Prostate gland (tissue), 2 donors: ENCODE measurements at regions not wholly inside any gene's neighbourhood (a gene's known extent, or its start where the extent isn't known, plus 50 kb on each side); places are given as distances from the start of the nearest gene placed in this dataset.

Experiments
- DNase-seq: peaks from one replicate; pipeline ENCODE4 v3.0.0-alpha.2; 2019; ENCODE audit warnings: low spot score
- H3K27ac ChIP-seq, 2 donors: fragments of 200-600 bp; sonication (generic); 2 replicates each; pipeline ENCODE4 v1.5.1; 2017 to 2019
- H3K27me3 ChIP-seq: fragments of 200-600 bp; sonication (generic); replicated peaks from 2 replicates; pipeline ENCODE4 v1.5.1; 2019; ENCODE audit not compliant: insufficient read depth
- H3K36me3 ChIP-seq, 2 donors: fragments of 200-600 bp; sonication (generic); 1 replicate in 1 of 2; 2 replicates in 1 of 2; pipeline versions ENCODE4 v1.5.1 to v1.8.1; 2017 to 2019
- H3K4me1 ChIP-seq: fragments of 200-600 bp; sonication (generic); replicated peaks from 2 replicates; pipeline ENCODE4 v1.5.1; 2019
- H3K4me3 ChIP-seq, 2 donors: fragments of 200-600 bp; sonication (generic); 2 replicates each; pipeline ENCODE4 v1.5.1; 2017 to 2019
- H3K9me3 ChIP-seq: fragments of 200-600 bp; sonication (generic); 2 replicates; pipeline ENCODE4 v1.5.1; 2017
- POLR2A ChIP-seq: fragments of 450-650 bp; IDR thresholded peaks from one replicate; pipeline ENCODE4 v1.6.1; 2016; ENCODE audit warnings: antibody characterized with exemption, mild to moderate bottlenecking
- POLR2AphosphoS5 ChIP-seq: sonication (generic); formaldehyde crosslinking; IDR thresholded peaks from one replicate; pipeline ENCODE4 v1.6.1; 2017; ENCODE audit warnings: antibody characterized with exemption
- WGBS: methylation state at CpG from one replicate; pipeline ENCODE4 v1.1.5; 2018; 5-methylcytosine and 5-hydroxymethylcytosine counted together
- intact Hi-C: fragments of 100-400 bp; cut with DNase I; formaldehyde crosslinking; loops from one replicate; pipeline ENCODE4 v1.14.2; 2022
- TF ChIP-seq, protein P1 (sequence below), 4 experiments: fragments of 200-600 bp in 2 of 4; fragments of 450-650 bp in 2 of 4; sonication (generic) in 2 of 4; IDR thresholded peaks; 1 replicate in 3 of 4; 2 replicates in 1 of 4; pipeline ENCODE4 v1.5.1; 2016 to 2019; ENCODE audit warnings: antibody characterized with exemption in 4 of 4, mild to moderate bottlenecking in 2 of 4, moderate library complexity in 2 of 4

DNA sequence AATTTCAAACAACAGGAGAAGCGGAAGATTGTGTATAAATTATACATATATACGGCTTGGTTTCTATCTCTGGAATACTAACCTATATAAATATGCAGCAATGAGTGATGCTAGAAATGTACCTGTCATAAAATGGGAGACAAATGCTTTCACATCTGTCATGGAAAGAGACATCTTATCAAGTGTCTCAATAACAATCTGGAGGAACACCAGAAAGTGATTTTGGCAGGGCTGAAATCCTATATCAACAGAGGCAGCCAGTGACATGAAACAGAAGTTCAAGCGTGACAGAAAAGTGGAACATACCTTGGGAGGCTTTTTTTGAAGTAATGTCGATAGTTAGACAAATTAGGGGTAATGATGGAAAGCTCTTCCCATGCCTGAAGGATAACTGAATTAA lies 834.6 kb downstream of the JRKL start:
- intact Hi-C loops = no loop called here
- no peak overlapping the region for H3K4me3 ChIP-seq
- no peaks in the 10 kb centered on the region for H3K27me3 ChIP-seq
- H3K36me3 ChIP-seq = no peaks in the 10 kb centered on the region
- no peak for DNase-seq
- no peak for TF ChIP-seq POLR2A
- H3K9me3 ChIP-seq = no peaks in the 10 kb centered on the region
- H3K4me1 ChIP-seq = no peaks in the 10 kb centered on the region
- no peak overlapping the region for H3K27ac ChIP-seq
- 23% methylated on average over 4 of the region's 4 CpGs for WGBS

DNA sequence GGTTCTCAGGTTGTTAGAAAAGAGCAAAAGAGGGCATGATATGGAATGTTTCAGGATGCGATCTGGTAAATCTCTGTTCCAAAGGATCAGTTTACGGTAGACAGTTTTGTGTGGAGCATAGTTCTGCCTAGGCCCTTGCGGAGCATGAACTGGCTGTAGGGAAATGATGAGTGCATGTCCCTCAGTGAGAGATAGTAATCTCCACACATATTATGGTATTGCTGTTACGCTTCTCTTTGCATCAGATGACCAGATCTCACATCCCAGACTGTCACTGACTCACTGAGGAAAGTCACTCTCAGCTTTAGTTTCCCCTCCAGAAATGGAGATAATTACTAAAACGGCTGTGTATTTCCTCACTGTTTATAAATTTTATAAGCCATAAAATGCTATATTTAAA lies 836.0 kb downstream of the JRKL start:
- intact Hi-C loops = no loop called here
- H3K27ac ChIP-seq = no peak overlapping the region
- H3K4me3 ChIP-seq = no peak overlapping the region
- TF ChIP-seq, protein P1, sequence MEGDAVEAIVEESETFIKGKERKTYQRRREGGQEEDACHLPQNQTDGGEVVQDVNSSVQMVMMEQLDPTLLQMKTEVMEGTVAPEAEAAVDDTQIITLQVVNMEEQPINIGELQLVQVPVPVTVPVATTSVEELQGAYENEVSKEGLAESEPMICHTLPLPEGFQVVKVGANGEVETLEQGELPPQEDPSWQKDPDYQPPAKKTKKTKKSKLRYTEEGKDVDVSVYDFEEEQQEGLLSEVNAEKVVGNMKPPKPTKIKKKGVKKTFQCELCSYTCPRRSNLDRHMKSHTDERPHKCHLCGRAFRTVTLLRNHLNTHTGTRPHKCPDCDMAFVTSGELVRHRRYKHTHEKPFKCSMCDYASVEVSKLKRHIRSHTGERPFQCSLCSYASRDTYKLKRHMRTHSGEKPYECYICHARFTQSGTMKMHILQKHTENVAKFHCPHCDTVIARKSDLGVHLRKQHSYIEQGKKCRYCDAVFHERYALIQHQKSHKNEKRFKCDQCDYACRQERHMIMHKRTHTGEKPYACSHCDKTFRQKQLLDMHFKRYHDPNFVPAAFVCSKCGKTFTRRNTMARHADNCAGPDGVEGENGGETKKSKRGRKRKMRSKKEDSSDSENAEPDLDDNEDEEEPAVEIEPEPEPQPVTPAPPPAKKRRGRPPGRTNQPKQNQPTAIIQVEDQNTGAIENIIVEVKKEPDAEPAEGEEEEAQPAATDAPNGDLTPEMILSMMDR (IDR thresholded peaks at IDR 0.05) = no peak
- TF ChIP-seq POLR2AphosphoS5 (no peak), POLR2A (no peak)
- 74% methylated on average over 5 of the region's 5 CpGs for WGBS
- H3K36me3 ChIP-seq = no peaks in the 10 kb centered on the region
- no peaks in the 10 kb centered on the region for H3K9me3 ChIP-seq
- H3K4me1 ChIP-seq = no peaks in the 10 kb centered on the region
- no peak for DNase-seq
- no peaks in the 10 kb centered on the region for H3K27me3 ChIP-seq

DNA sequence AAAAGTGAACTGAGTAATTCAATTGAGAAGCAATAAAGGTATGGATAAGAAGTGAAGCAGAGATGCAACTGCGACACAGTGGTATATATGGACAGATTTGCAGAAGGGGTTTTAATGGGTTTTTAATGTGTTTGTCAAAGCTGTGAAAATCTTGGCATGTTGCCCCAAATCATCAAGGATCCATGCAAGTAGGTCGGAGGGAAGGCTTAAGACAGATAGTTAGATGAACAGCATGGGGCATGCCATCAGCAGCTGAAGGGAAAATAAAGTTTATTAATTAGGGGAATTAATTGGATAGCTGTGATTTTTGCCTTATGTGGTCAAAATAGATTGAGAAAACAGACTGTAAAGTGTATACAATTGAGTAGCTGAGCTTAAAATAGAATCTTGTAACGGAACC lies 840.1 kb downstream of the JRKL start:
- H3K27me3 ChIP-seq = no peaks in the 10 kb centered on the region
- TF ChIP-seq POLR2AphosphoS5 = no peak
- TF ChIP-seq, protein P1 (IDR thresholded peaks at IDR 0.05) = no peak
- TF ChIP-seq POLR2A = no peak
- H3K4me3 ChIP-seq = no peak overlapping the region
- no peaks in the 10 kb centered on the region for H3K9me3 ChIP-seq
- WGBS = 48% methylated on average over 3 of the region's 3 CpGs
- DNase-seq = no peak
- no peaks in the 10 kb centered on the region for H3K36me3 ChIP-seq
- intact Hi-C loops = no loop called here
- H3K27ac ChIP-seq = no peak overlapping the region
- H3K4me1 ChIP-seq = no peaks in the 10 kb centered on the region

DNA sequence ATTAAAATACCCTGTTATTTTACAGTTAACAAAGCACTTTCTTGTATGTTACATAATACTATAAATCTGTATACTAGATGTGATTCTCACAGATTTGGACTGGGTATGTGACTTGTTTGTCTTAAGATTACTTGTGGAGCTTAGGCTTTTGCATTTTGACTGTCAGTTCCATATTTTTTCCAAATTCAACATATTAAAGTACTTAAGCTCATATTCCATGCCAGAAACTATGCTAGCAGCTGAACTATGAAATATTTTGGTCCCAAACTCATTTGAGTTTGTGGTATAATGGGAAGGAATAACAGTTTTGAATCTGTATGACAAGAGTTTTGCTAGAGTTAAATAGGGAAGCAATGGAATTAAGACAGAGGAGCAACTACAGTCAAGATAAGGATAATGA lies 841.4 kb downstream of the JRKL start:
- Histone ChIP-seq H3K4me1 (no peaks in the 10 kb centered on the region), H3K27ac (no peak overlapping the region), H3K4me3 (no peak overlapping the region), H3K36me3 (no peaks in the 10 kb centered on the region), H3K27me3 (no peaks in the 10 kb centered on the region), H3K9me3 (no peaks in the 10 kb centered on the region)
- intact Hi-C loops = no loop called here
- DNase-seq = no peak
- TF ChIP-seq POLR2AphosphoS5 (no peak), POLR2A (no peak)
- TF ChIP-seq, protein P1 (IDR thresholded peaks at IDR 0.05) = no peak

DNA sequence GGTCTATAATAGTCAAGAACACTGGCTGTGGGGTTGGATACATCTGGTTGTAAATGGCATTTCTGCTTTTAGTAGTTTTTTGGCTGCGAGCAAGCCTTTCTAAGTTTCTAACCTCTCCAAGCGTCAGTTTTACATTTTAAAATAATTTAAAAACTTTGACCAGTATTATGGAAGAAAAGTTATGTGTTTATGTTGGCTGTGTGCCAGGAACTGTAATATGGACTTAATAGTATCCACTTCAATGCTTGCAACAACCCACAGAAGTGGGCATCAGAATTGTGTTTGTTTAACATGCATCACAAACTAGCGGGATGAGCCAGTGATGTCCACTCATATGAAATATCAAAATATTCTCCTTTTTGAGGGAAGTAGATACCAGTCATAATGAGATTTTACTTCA lies 844.2 kb downstream of the JRKL start:
- intact Hi-C loops = no loop called here
- Histone ChIP-seq H3K27me3 (no peaks in the 10 kb centered on the region), H3K36me3 (no peaks in the 10 kb centered on the region), H3K27ac (no peak overlapping the region), H3K4me1 (no peaks in the 10 kb centered on the region), H3K9me3 (no peaks in the 10 kb centered on the region), H3K4me3 (no peak overlapping the region)
- TF ChIP-seq POLR2AphosphoS5 = no peak
- TF ChIP-seq, protein P1 (IDR thresholded peaks at IDR 0.05) = no peak
- no peak for TF ChIP-seq POLR2A
- no peak for DNase-seq
- 28% methylated on average over 3 of the region's 3 CpGs for WGBS

DNA sequence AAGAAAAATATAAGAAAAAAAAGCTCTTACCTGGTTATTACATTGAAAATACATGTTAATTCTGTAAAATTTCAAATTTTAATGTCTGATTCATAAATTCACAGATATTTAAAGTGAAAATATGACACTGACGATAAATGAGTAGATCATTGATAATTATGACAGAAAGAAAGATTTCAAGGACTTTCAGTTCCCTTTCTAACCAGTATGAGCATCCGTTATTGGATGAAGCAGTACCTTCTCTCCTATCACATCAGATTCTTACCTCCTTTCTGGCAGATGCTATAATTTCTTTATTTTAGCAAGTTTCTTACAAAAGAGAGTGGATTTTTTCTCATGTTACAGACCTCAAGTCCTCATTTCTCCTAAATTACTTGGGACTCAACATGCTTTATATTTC lies 847.3 kb downstream of the JRKL start:
- Histone ChIP-seq H3K4me1 (no peaks in the 10 kb centered on the region), H3K4me3 (no peak overlapping the region)
- TF ChIP-seq POLR2A (no peak), POLR2AphosphoS5 (no peak)
- TF ChIP-seq, protein P1 (IDR thresholded peaks at IDR 0.05) = no peak

More for the DNA sequence above, 847.3 kb downstream of the JRKL start:
- no peak for DNase-seq
- Histone ChIP-seq H3K9me3 (no peaks in the 10 kb centered on the region), H3K27me3 (no peaks in the 10 kb centered on the region), H3K36me3 (no peaks in the 10 kb centered on the region), H3K27ac (no peak overlapping the region)
- WGBS = 82% methylated on average over 2 of the region's 2 CpGs
- intact Hi-C loops = no loop called here
